ENCODE measurements at regions not wholly inside any gene's neighbourhood (a gene's known extent, or its start where the extent isn't known, plus 50 kb on each side); places are given as distances from the start of the nearest gene placed in this dataset.

GRCh38 chr6:26304213-26304796 lies 60.7 kb upstream of the BTN3A2 start:
- Mint-ChIP-seq H3K27me3 (no peaks in the 10 kb centered on the region), H3K4me3 (peak overlapping the region; percentile 69), H3K4me1 (peaks cover 43% of the 10 kb centered on the region), H3K9me3 (ENCODE audit: low read depth) (no peaks in the 10 kb centered on the region), H3K27ac (peak overlapping the region; percentile 86), H3K36me3 (ENCODE audit: low read depth) (no peaks in the 10 kb centered on the region)
- ATAC-seq: no peak
- intact Hi-C loops (cut with DNase I, micrococcal nuclease): loop anchor here in 1 of 2 experiments (2.0 kb wide), 1 partner anchor 18 kb away; no protein-coding TSS in a partner anchor
- no peak for DNase-seq
- ChIA-PET POLR2A (no interaction called here), CTCF (interaction anchor here (0.7 to 1.9 kb wide), 2 partner anchors 15 to 18 kb away, joined by 3 to 8 read pairs; no protein-coding TSS in a partner anchor)

- Mint-ChIP-seq H3K36me3 (ENCODE audit: low read depth) (no peaks in the 10 kb centered on the region), H3K9me3 (ENCODE audit: low read depth) (no peaks in the 10 kb centered on the region), H3K27ac (peak overlapping the region; percentile 86), H3K27me3 (no peaks in the 10 kb centered on the region), H3K4me1 (peaks cover 50% of the 10 kb centered on the region), H3K4me3 (peak overlapping the region; percentile 69)
- ChIA-PET CTCF (interaction anchor here (0.9 to 1.9 kb wide), 2 partner anchors 17 to 122 kb away, joined by 3 to 8 read pairs; a partner anchor contains a TSS), POLR2A (interaction anchor here (0.6 kb wide), 1 partner anchor 41 kb away, joined by 5 read pairs; no protein-coding TSS in a partner anchor)
- ATAC-seq: peak; percentile 63
- intact Hi-C loops (cut with DNase I, micrococcal nuclease): loop anchor here (1.0 to 2.0 kb wide), 2 partner anchors 18 to 20 kb away; a partner anchor contains a TSS
- peak; percentile 85 for DNase-seq
Observed at GRCh38 chr6:26304797-26305640, 60.0 kb upstream of the BTN3A2 start.

DNA sequence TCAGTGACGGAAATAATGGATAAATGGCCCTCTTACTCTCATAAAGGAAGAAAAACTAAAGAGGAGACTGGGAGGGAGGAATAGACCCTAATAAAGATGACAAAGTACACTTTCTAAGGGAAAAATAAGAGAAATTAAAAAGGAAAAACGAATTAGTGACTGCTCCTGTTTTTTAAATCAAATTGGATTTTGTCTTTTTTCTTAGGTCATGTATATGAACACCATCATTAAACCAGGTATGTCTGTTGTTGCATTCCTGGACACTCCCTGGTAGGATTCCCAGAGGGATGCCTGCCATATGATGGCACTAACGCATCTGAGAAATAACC lies 59.4 kb upstream of the BTN3A2 start:
- Mint-ChIP-seq H3K4me1 (peaks cover 51% of the 10 kb centered on the region), H3K9me3 (ENCODE audit: low read depth) (no peaks in the 10 kb centered on the region), H3K36me3 (ENCODE audit: low read depth) (no peaks in the 10 kb centered on the region), H3K27ac (peak overlapping the region; percentile 86), H3K27me3 (no peaks in the 10 kb centered on the region), H3K4me3 (peak overlapping the region; percentile 69)
- ChIA-PET POLR2A (no interaction called here), CTCF (interaction anchor here (0.9 kb wide), 1 partner anchor 122 kb away, joined by 3 read pairs; a partner anchor contains a TSS)
- ATAC-seq (no peak), DNase-seq (no peak)
- intact Hi-C loops (cut with DNase I, micrococcal nuclease): loop anchor here (1.0 to 2.0 kb wide), 2 partner anchors 19 to 20 kb away; a partner anchor contains a TSS

GRCh38 chr6:26306232-26306631 lies 58.8 kb upstream of the BTN3A2 start:
- Mint-ChIP-seq H3K4me1 (peaks cover 49% of the 10 kb centered on the region), H3K27ac (no peak overlapping the region), H3K27me3 (no peaks in the 10 kb centered on the region), H3K9me3 (ENCODE audit: low read depth) (no peaks in the 10 kb centered on the region), H3K36me3 (ENCODE audit: low read depth) (no peaks in the 10 kb centered on the region), H3K4me3 (no peak overlapping the region)
- no peak for DNase-seq
- no peak for ATAC-seq
- CTCF ChIA-PET: interaction anchor here (1.3 kb wide), 1 partner anchor 113 kb away, joined by 3 read pairs; no protein-coding TSS in a partner anchor
- intact Hi-C loops (cut with DNase I, micrococcal nuclease): no loop called here
- POLR2A ChIA-PET: no interaction called here

DNA sequence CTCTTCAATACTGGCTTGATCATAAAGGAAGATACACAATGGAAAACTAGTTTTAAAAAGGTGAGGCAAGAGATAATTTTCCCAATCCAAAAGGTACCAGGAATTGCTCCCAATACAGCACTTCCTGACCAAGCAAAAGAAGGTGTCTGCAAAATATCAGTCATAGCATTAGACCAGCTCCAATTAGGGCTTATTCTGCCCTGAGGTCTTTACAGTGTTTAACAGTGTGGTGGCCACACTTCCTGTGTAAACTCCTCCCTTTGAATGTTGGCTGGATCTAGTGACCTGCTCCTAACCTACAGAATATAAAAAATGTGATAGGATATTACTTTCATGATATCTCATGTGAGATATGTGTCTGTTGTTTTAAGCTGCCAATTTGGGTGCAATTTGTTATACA lies 57.1 kb upstream of the BTN3A2 start:
- no peak overlapping the region for H3K4me3 Mint-ChIP-seq
- CTCF ChIA-PET: interaction anchor here (1.0 to 1.5 kb wide), 4 partner anchors 14 to 97 kb away, joined by 3 to 5 read pairs (median 4); a partner anchor contains a TSS
- DNase-seq (no peak), ATAC-seq (no peak)
- peaks cover 53% of the 10 kb centered on the region for H3K4me1 Mint-ChIP-seq
- POLR2A ChIA-PET: no interaction called here
- intact Hi-C loops (cut with DNase I, micrococcal nuclease): no loop called here
- peaks cover 3% of the 10 kb centered on the region for H3K27me3 Mint-ChIP-seq
- peaks cover 6% of the 10 kb centered on the region for H3K36me3 Mint-ChIP-seq (ENCODE audit: low read depth)
- H3K27ac Mint-ChIP-seq: no peak overlapping the region
- no peaks in the 10 kb centered on the region for H3K9me3 Mint-ChIP-seq (ENCODE audit: low read depth)

GRCh38 chr6:26309731-26310142 lies 55.3 kb upstream of the BTN3A2 start:
- Mint-ChIP-seq H3K27ac (peak overlapping the region; percentile 7), H3K9me3 (ENCODE audit: low read depth) (no peaks in the 10 kb centered on the region), H3K27me3 (peaks cover 3% of the 10 kb centered on the region), H3K4me3 (no peak overlapping the region), H3K36me3 (ENCODE audit: low read depth) (peaks cover 6% of the 10 kb centered on the region), H3K4me1 (peaks cover 49% of the 10 kb centered on the region)
- ATAC-seq (peak; percentile 58), DNase-seq (no peak)
- ChIA-PET POLR2A (interaction anchor here (0.6 to 1.9 kb wide), 7 partner anchors 13 to 255 kb away, joined by 3 to 11 read pairs (median 5); a partner anchor contains a TSS), CTCF (interaction anchor here (0.6 to 1.4 kb wide), 10 partner anchors 9 to 286 kb away, joined by 3 to 5 read pairs (median 5); a partner anchor contains a TSS)
- intact Hi-C loops (cut with DNase I, micrococcal nuclease): loop anchor here in 1 of 2 experiments (5.0 kb wide), 2 partner anchors 37 to 243 kb away; a partner anchor contains a TSS

GRCh38 chr6:26311012-26311384 lies 54.0 kb upstream of the BTN3A2 start:
- peaks cover 37% of the 10 kb centered on the region for H3K4me1 Mint-ChIP-seq
- no peak overlapping the region for H3K27ac Mint-ChIP-seq
- POLR2A ChIA-PET: no interaction called here
- intact Hi-C loops (cut with DNase I, micrococcal nuclease): loop anchor here (1.0 to 5.0 kb wide), 6 partner anchors 26 to 1442 kb away; a partner anchor contains a TSS
- ATAC-seq (peak; percentile 13), DNase-seq (peak; percentile 73)
- H3K9me3 Mint-ChIP-seq (ENCODE audit: low read depth): no peaks in the 10 kb centered on the region
- CTCF ChIA-PET: interaction anchor here (0.7 to 0.8 kb wide), 2 partner anchors 20 to 118 kb away, joined by 3 to 5 read pairs; no protein-coding TSS in a partner anchor
- H3K36me3 Mint-ChIP-seq (ENCODE audit: low read depth): peaks cover 6% of the 10 kb centered on the region
- H3K4me3 Mint-ChIP-seq: peak overlapping the region; percentile 20
- H3K27me3 Mint-ChIP-seq: peaks cover 3% of the 10 kb centered on the region

- DNase-seq (peak; percentile 72), ATAC-seq (peak; percentile 28)
- Mint-ChIP-seq H3K27me3 (peaks cover 3% of the 10 kb centered on the region), H3K36me3 (ENCODE audit: low read depth) (peaks cover 6% of the 10 kb centered on the region), H3K27ac (peak overlapping the region; percentile 90), H3K4me3 (peak overlapping the region; percentile 88), H3K4me1 (peaks cover 37% of the 10 kb centered on the region), H3K9me3 (ENCODE audit: low read depth) (no peaks in the 10 kb centered on the region)
- ChIA-PET POLR2A (interaction anchor here (0.8 kb wide), 1 partner anchor 128 kb away, joined by 6 read pairs; no protein-coding TSS in a partner anchor), CTCF (interaction anchor here (0.7 to 0.8 kb wide), 2 partner anchors 21 to 118 kb away, joined by 3 to 5 read pairs; no protein-coding TSS in a partner anchor)
- intact Hi-C loops (cut with DNase I, micrococcal nuclease): loop anchor here (1.0 to 5.0 kb wide), 7 partner anchors 26 to 1442 kb away; a partner anchor contains a TSS
Observed at GRCh38 chr6:26311385-26312095, 53.5 kb upstream of the BTN3A2 start.

GRCh38 chr6:26312096-26312463 lies 52.9 kb upstream of the BTN3A2 start:
- CTCF ChIA-PET: no interaction called here
- no peak for ATAC-seq

GRCh38 chr6:26312501-26313397 lies 52.2 kb upstream of the BTN3A2 start:
- ChIA-PET POLR2A (interaction anchor here (0.6 to 1.4 kb wide), 3 partner anchors 9 to 130 kb away, joined by 3 to 6 read pairs (median 3); no protein-coding TSS in a partner anchor), CTCF (no interaction called here)
- Mint-ChIP-seq H3K4me3 (peak overlapping the region; percentile 88), H3K4me1 (peaks cover 37% of the 10 kb centered on the region), H3K36me3 (ENCODE audit: low read depth) (peaks cover 6% of the 10 kb centered on the region), H3K9me3 (ENCODE audit: low read depth) (no peaks in the 10 kb centered on the region), H3K27me3 (peaks cover 3% of the 10 kb centered on the region), H3K27ac (peak overlapping the region; percentile 90)
- intact Hi-C loops (cut with DNase I, micrococcal nuclease): loop anchor here (1.0 to 5.0 kb wide), 6 partner anchors 10 to 242 kb away; a partner anchor contains a TSS
- ATAC-seq (peak; percentile 69), DNase-seq (peak; percentile 89)

More at GRCh38 chr6:26312096-26312463, 52.9 kb upstream of the BTN3A2 start:
- peak overlapping the region; percentile 90 for H3K27ac Mint-ChIP-seq
- intact Hi-C loops (cut with DNase I, micrococcal nuclease): loop anchor here (1.0 to 5.0 kb wide), 3 partner anchors 40 to 242 kb away; a partner anchor contains a TSS
- no peaks in the 10 kb centered on the region for H3K9me3 Mint-ChIP-seq (ENCODE audit: low read depth)
- H3K36me3 Mint-ChIP-seq (ENCODE audit: low read depth): peaks cover 6% of the 10 kb centered on the region
- peak overlapping the region; percentile 88 for H3K4me3 Mint-ChIP-seq
- H3K4me1 Mint-ChIP-seq: peaks cover 37% of the 10 kb centered on the region
- no peak for DNase-seq
- POLR2A ChIA-PET: interaction anchor here (0.8 kb wide), 1 partner anchor 129 kb away, joined by 6 read pairs; no protein-coding TSS in a partner anchor
- H3K27me3 Mint-ChIP-seq: peaks cover 3% of the 10 kb centered on the region

Data from activated CD4-positive, alpha-beta T cell treated with anti-CD3 and anti-CD28 coated beads for 36 hours (primary cell).